ENCODE measurements at regions not wholly inside any gene's neighbourhood (a gene's known extent, or its start where the extent isn't known, plus 50 kb on each side); places are given as distances from the start of the nearest gene placed in this dataset.

DNA sequence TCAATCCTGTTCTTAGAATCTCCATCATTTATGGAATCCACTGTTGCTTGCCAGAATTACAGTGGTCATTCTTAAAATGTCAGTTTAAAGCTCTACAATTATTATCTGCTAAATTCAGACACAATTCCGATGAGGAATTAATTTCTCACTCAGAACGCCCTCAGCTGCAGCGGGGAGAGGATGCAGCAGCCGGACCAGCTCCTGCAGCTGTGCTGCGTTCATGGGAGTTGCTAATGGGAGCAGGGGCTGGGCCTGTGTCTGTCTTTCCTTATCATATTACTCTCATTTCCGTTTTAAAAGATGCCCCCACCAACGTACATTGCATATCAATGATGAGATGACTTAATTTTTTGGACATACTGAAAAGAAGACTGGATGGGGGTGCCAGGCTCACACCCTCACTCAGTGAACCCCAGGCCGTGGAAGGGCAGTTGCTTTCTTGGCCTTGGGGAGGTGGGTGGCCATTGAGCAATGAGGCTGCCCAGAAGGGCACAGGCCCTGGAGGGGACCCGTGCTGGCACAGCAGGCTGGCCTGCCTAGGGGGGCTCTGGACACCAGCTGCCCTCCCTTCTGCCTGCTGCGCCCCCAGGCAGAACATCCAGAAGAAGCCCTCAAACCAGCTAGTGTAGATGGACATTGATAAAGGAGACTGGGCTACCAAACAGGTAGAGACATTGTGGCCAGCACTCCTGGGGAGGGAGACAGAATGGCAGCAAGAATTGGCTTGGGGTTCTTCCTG is 503.6 kb upstream of the MYT1L start:
- TF ChIP-seq, protein P1, sequence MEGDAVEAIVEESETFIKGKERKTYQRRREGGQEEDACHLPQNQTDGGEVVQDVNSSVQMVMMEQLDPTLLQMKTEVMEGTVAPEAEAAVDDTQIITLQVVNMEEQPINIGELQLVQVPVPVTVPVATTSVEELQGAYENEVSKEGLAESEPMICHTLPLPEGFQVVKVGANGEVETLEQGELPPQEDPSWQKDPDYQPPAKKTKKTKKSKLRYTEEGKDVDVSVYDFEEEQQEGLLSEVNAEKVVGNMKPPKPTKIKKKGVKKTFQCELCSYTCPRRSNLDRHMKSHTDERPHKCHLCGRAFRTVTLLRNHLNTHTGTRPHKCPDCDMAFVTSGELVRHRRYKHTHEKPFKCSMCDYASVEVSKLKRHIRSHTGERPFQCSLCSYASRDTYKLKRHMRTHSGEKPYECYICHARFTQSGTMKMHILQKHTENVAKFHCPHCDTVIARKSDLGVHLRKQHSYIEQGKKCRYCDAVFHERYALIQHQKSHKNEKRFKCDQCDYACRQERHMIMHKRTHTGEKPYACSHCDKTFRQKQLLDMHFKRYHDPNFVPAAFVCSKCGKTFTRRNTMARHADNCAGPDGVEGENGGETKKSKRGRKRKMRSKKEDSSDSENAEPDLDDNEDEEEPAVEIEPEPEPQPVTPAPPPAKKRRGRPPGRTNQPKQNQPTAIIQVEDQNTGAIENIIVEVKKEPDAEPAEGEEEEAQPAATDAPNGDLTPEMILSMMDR (IDR thresholded peaks at IDR 0.05), result no peak
- TF ChIP-seq POLR2AphosphoS5 (IDR thresholded peaks at IDR 0.05) (no peak), POLR2A (IDR thresholded peaks at IDR 0.05; ENCODE audit: low read depth) (no peak)
